HCT116 (cell line): ENCODE measurements at regions not wholly inside any gene's neighbourhood (a gene's known extent, or its start where the extent isn't known, plus 50 kb on each side); places are given as distances from the start of the nearest gene placed in this dataset.
A peak's percentile ranks its signal among the peaks of the same experiment; 100 is the strongest.

Experiments used
- ATAC-seq: fragments of 200-7000 bp; cut with Tn5 transposase; 2 replicates; pipeline ENCODE4 v1.9.1; 2020; ENCODE audit warnings: mild to moderate bottlenecking, moderate library complexity
- BruUV-seq: library from RNA; stranded (reverse); fragments of 400-500 nt; replicated peaks from 2 replicates; lab custom pipeline; 2021; lab: Mats Ljungman, UMichigan
- CTCF ChIA-PET: fragments of 300-600 bp; sonication (Branson Sonifier 250); formaldehyde crosslinking; loops from one replicate; lab custom pipeline; 2021; ENCODE audit warnings: antibody characterized with exemption; lab: Charles Lee
- POLR2A ChIA-PET: fragments of 300-600, 350-600 bp; sonication (Branson Sonifier 250); formaldehyde crosslinking; loops from one replicate; lab custom pipeline; 2021; ENCODE audit warnings: antibody characterized with exemption; lab: Charles Lee
- RAD21 ChIA-PET, 2 experiments: fragments of 300-600 bp; sonication (Branson Sonifier 250); formaldehyde crosslinking; loops; one replicate each; lab custom pipeline; 2023; ENCODE audit warnings: low total read pairs in 2 of 2; ENCODE audit not compliant: uncharacterized antibody in 2 of 2, unreplicated experiment in 2 of 2, low non-redundant PET in 1 of 2; lab: Charles Lee
- DNase-seq: peaks from one replicate; pipeline ENCODE4 v3.0.0-alpha.2; 2010; ENCODE audit warnings: low read depth, low spot score
- H2AFZ ChIP-seq: fragments of 200-600 bp; shearing (Covaris generic), sonication (generic); 2 replicates; pipeline ENCODE4 v1.6.1; 2017; ENCODE audit warnings: low read depth, mixed run types, mixed read lengths, antibody characterized with exemption, low read length; ENCODE audit not compliant: poor library complexity, severe bottlenecking
- H3K27ac ChIP-seq: 2 replicates; pipeline ENCODE4 v1.5.1; 2012; ENCODE audit warnings: low read depth, low read length
- H3K27me3 ChIP-seq: fragments of 200-600 bp; sonication (generic); 2 replicates; pipeline ENCODE4 v1.6.1; 2016; ENCODE audit warnings: mixed run types, low read length, mixed read lengths; ENCODE audit not compliant: insufficient read depth
- H3K36me3 ChIP-seq, 2 experiments: fragments of 200-500 bp in 1 of 2; fragments of 200-600 bp in 1 of 2; sonication (Bioruptor generic) in 1 of 2; sonication (generic) in 1 of 2; 2 replicates each; pipeline versions ENCODE4 v1.5.1 to v1.6.1; 2014 to 2016; ENCODE audit warnings: low read length in 2 of 2, inconsistent platforms in 1 of 2, mixed read lengths in 1 of 2, mixed run types in 1 of 2; ENCODE audit not compliant: insufficient read depth in 2 of 2, control insufficient read depth in 1 of 2
- H3K4me1 ChIP-seq, 2 experiments: fragments of 200-600 bp in 1 of 2; sonication (generic) in 1 of 2; 2 replicates each; pipeline versions ENCODE4 v1.5.1 to v1.6.1; 2012 to 2017; ENCODE audit warnings: low read length in 2 of 2, inconsistent platforms in 1 of 2, mild to moderate bottlenecking in 1 of 2, mixed read lengths in 1 of 2, mixed run types in 1 of 2, moderate library complexity in 1 of 2; ENCODE audit not compliant: insufficient read depth in 2 of 2, control insufficient read depth in 1 of 2
- H3K4me2 ChIP-seq: fragments of 200-600 bp; sonication (generic); 2 replicates; pipeline ENCODE4 v1.6.1; 2017; ENCODE audit warnings: mixed run types, low read length, mixed read lengths
- H3K4me3 ChIP-seq, 2 experiments: fragments of 200-600 bp in 1 of 2; sonication (generic) in 1 of 2; replicated peaks in 1 of 2; 2 replicates each; pipeline ENCODE4 v1.5.1; 2011 to 2016; ENCODE audit warnings: low read length in 2 of 2, control low read depth in 1 of 2, low read depth in 1 of 2, mild to moderate bottlenecking in 1 of 2, mixed read lengths in 1 of 2, mixed run types in 1 of 2
- H3K79me2 ChIP-seq: fragments of 200-600 bp; sonication (generic); 2 replicates; pipeline ENCODE4 v1.6.1; 2017; ENCODE audit warnings: mild to moderate bottlenecking, mixed run types, low read length, moderate library complexity, mixed read lengths; ENCODE audit not compliant: insufficient read depth
- H3K9ac ChIP-seq: fragments of 200-600 bp; sonication (generic); 2 replicates; pipeline ENCODE4 v1.6.1; 2016; ENCODE audit warnings: low read length, mixed read lengths
- H3K9me2 ChIP-seq: fragments of 200-600 bp; sonication (generic), shearing (Covaris generic); 2 replicates; pipeline ENCODE4 v1.6.1; 2017; ENCODE audit warnings: mixed run types, mild to moderate bottlenecking, moderate library complexity; ENCODE audit not compliant: insufficient read depth
- H3K9me3 ChIP-seq, 2 experiments: fragments of 200-500 bp in 1 of 2; fragments of 200-600 bp in 1 of 2; sonication (Bioruptor generic) in 1 of 2; sonication (generic) in 1 of 2; 2 replicates each; pipeline ENCODE4 v1.6.1; 2014 to 2017; ENCODE audit warnings: low read length in 2 of 2, mixed read lengths in 2 of 2, inconsistent platforms in 1 of 2, low read depth in 1 of 2, mild to moderate bottlenecking in 1 of 2, mixed run types in 1 of 2, moderate library complexity in 1 of 2; ENCODE audit not compliant: control insufficient read depth in 1 of 2, insufficient read depth in 1 of 2
- H4K20me1 ChIP-seq: fragments of 200-600 bp; sonication (generic), shearing (Covaris generic); 2 replicates; pipeline ENCODE4 v1.6.1; 2017; ENCODE audit warnings: mixed run types, mild to moderate bottlenecking, moderate library complexity; ENCODE audit not compliant: insufficient read depth
- CBX3 ChIP-seq: IDR thresholded peaks from 2 replicates; pipeline ENCODE4 v1.6.1; 2012; ENCODE audit warnings: low read depth
- CEBPB ChIP-seq: IDR thresholded peaks from 2 replicates; pipeline ENCODE4 v1.6.1; 2012; ENCODE audit warnings: low read depth
- CTCF ChIP-seq, 3 experiments: fragments of 200-600 bp in 1 of 3; sonication (generic) in 1 of 3; IDR thresholded peaks in 2 of 3; conservative IDR thresholded peaks in 1 of 3; 2 replicates each; pipeline ENCODE4 v1.5.1; 2012 to 2017; ENCODE audit warnings: low read depth in 2 of 3, low read length in 2 of 3, antibody characterized with exemption in 1 of 3, borderline replicate concordance in 1 of 3, control low read depth in 1 of 3, mild to moderate bottlenecking in 1 of 3, mixed read lengths in 1 of 3, mixed run types in 1 of 3, moderate library complexity in 1 of 3; ENCODE audit not compliant: insufficient read depth in 1 of 3
- EZH2 ChIP-seq: fragments of 200-600 bp; sonication (generic); IDR thresholded peaks from 2 replicates; pipeline ENCODE4 v1.6.1; 2017; ENCODE audit warnings: antibody characterized with exemption, mixed run types
- EZH2phosphoT487 ChIP-seq: fragments of 200-600 bp; IDR thresholded peaks from 2 replicates; pipeline ENCODE4 v1.6.1; 2018; ENCODE audit warnings: antibody characterized with exemption, borderline replicate concordance
- JUND ChIP-seq: IDR thresholded peaks from 2 replicates; pipeline ENCODE4 v1.6.1; 2012
- MAX ChIP-seq: IDR thresholded peaks from 2 replicates; pipeline ENCODE4 v1.6.1; 2012
- POLR2A ChIP-seq: IDR thresholded peaks from 2 replicates; pipeline ENCODE4 v1.7.0; 2011; ENCODE audit warnings: borderline replicate concordance; ENCODE audit not compliant: insufficient read depth, insufficient read length; ENCODE audit errors: extremely low read depth
- POLR2AphosphoS5 ChIP-seq: IDR thresholded peaks from 2 replicates; pipeline ENCODE4 v1.6.1; 2011; ENCODE audit warnings: mild to moderate bottlenecking, low read depth, low read length, moderate library complexity
- RAD21 ChIP-seq: IDR thresholded peaks from 2 replicates; pipeline ENCODE4 v1.6.1; 2012; ENCODE audit warnings: low read depth, mild to moderate bottlenecking
- SP1 ChIP-seq: IDR thresholded peaks from 2 replicates; pipeline ENCODE4 v1.6.1; 2012; ENCODE audit warnings: low read depth
- SRF ChIP-seq: IDR thresholded peaks from 2 replicates; pipeline ENCODE4 v1.6.1; 2012; ENCODE audit warnings: low read depth
- YY1 ChIP-seq: IDR thresholded peaks from 2 replicates; pipeline ENCODE4 v1.6.1; 2011; ENCODE audit warnings: low read length, low read depth, moderate library complexity, mild to moderate bottlenecking; ENCODE audit not compliant: insufficient replicate concordance; ENCODE audit errors: extremely low read depth
- ZFX ChIP-seq: fragments of 450-650 bp; IDR thresholded peaks from 2 replicates; pipeline ENCODE4 v1.6.1; 2017
- ZNF274 ChIP-seq: fragments of 200-500 bp; sonication (Bioruptor generic); IDR thresholded peaks from 2 replicates; pipeline ENCODE4 v1.6.1; 2014; ENCODE audit warnings: mild to moderate bottlenecking, low read depth, low read length, inconsistent platforms
- intact Hi-C: fragments of 100-400 bp; cut with micrococcal nuclease; formaldehyde crosslinking; loops from 2 replicates; pipeline ENCODE4 v1.10.0; 2022

GRCh38 chr2:120436460-120436739 lies 90.5 kb downstream of the INHBB start:
- intact Hi-C loops, result loop anchor here (2.0 to 10.0 kb wide), 2 partner anchors 92 to 238 kb away; partner anchors contain the start of gene INHBB
- no peaks in the 10 kb centered on the region for H3K79me2 ChIP-seq
- RAD21 ChIA-PET, result interaction anchor here in 1 of 2 experiments (1.5 kb wide), 1 partner anchor 93 kb away, joined by 5 read pairs; no protein-coding TSS in a partner anchor
- no peaks in the 10 kb centered on the region for H3K27me3 ChIP-seq
- no peak overlapping the region for H3K27ac ChIP-seq
- no peak overlapping the region for H3K9ac ChIP-seq
- no TSS peak for BruUV-seq
- CTCF ChIA-PET, result interaction anchor here (1.1 to 1.9 kb wide), 4 partner anchors 12 to 93 kb away, joined by 3 to 8 read pairs (median 4); no protein-coding TSS in a partner anchor
- H3K9me3 ChIP-seq, result no peaks in the 10 kb centered on the region
- POLR2A ChIA-PET, result no interaction called here
- TF ChIP-seq SRF (no peak), YY1 (no peak), POLR2A (no peak), CEBPB (no peak), EZH2 (no peak), EZH2phosphoT487 (no peak), SP1 (no peak), JUND (no peak)
- ATAC-seq (no peak), DNase-seq (no peak)
- no peaks in the 10 kb centered on the region for H3K36me3 ChIP-seq
- H3K9me2 ChIP-seq, result no peaks in the 10 kb centered on the region
- peaks cover 0 to 10% of the 10 kb centered on the region in 2 experiments; a peak in 2 of 4 replicates for H3K4me1 ChIP-seq
- H3K4me3 ChIP-seq, result no peak overlapping the region
- no peak overlapping the region for H3K4me2 ChIP-seq
- no peaks in the 10 kb centered on the region for H4K20me1 ChIP-seq
- H2AFZ ChIP-seq, result no peak overlapping the region

GRCh38 chr2:120436885-120437603 lies 91.1 kb downstream of the INHBB start:
- peak; percentile 86 for ATAC-seq
- Histone ChIP-seq H3K9me3 (no peaks in the 10 kb centered on the region), H3K79me2 (no peaks in the 10 kb centered on the region), H3K27ac (no peak overlapping the region), H3K9ac (no peak overlapping the region), H3K4me1 (peaks cover 0 to 15% of the 10 kb centered on the region in 2 experiments; a peak in 2 of 4 replicates), H2AFZ (no peak overlapping the region), H3K9me2 (no peaks in the 10 kb centered on the region), H3K27me3 (no peaks in the 10 kb centered on the region), H4K20me1 (no peaks in the 10 kb centered on the region), H3K4me2 (no peak overlapping the region), H3K4me3 (no peak overlapping the region), H3K36me3 (no peaks in the 10 kb centered on the region)
- DNase-seq, result peak; percentile 50
- POLR2A ChIA-PET, result interaction anchor here (0.8 kb wide), 1 partner anchor 94 kb away, joined by 3 read pairs; no protein-coding TSS in a partner anchor
- BruUV-seq, result no TSS peak
- intact Hi-C loops, result loop anchor here (2.0 to 10.0 kb wide), 2 partner anchors 92 to 238 kb away; partner anchors contain the start of gene INHBB
- RAD21 ChIA-PET, result interaction anchor here (1.2 to 1.5 kb wide), 2 partner anchors 94 kb away, joined by 3 to 5 read pairs; no protein-coding TSS in a partner anchor
- CTCF ChIA-PET, result interaction anchor here (1.1 to 1.9 kb wide), 3 partner anchors 11 to 94 kb away, joined by 3 to 8 read pairs (median 4); no protein-coding TSS in a partner anchor
- TF ChIP-seq CTCF (IDR thresholded peaks at IDR 0.05 in 2 of 3, conservative IDR thresholded peaks at IDR 0.05 in 1 of 3; ENCODE audit: borderline replicate concordance in 1 of 3, insufficient read depth in 1 of 3, low read depth in 2 of 3, low read length in 2 of 3) (peak; percentile 71 to 88 (median 72)), SRF (no peak), CBX3 (no peak), RAD21 (peak; percentile 68), POLR2AphosphoS5 (no peak), ZFX (no peak), MAX (no peak), ZNF274 (no peak)
